Mesendoderm (in vitro differentiated cells): ENCODE measurements at regions not wholly inside any gene's neighbourhood (a gene's known extent, or its start where the extent isn't known, plus 50 kb on each side); places are given as distances from the start of the nearest gene placed in this dataset.

ENCODE experiments used
- DNase-seq: peaks from one replicate; pipeline ENCODE4 v3.0.0; 2013
- H2AK5ac ChIP-seq: 2 replicates; pipeline ENCODE4 v1.6.1; 2013; ENCODE audit warnings: low read length, inconsistent platforms
- H2BK120ac ChIP-seq: 2 replicates; pipeline ENCODE4 v1.6.1; 2013; ENCODE audit warnings: low read depth, mild to moderate bottlenecking, low read length, moderate library complexity, mixed read lengths
- H2BK15ac ChIP-seq: replicated peaks from 2 replicates; pipeline ENCODE4 v1.6.1; 2013; ENCODE audit warnings: low read depth, mild to moderate bottlenecking, moderate library complexity
- H2BK5ac ChIP-seq: 2 replicates; pipeline ENCODE4 v1.6.1; 2013; ENCODE audit warnings: low read length, inconsistent platforms
- H3K18ac ChIP-seq: 2 replicates; pipeline ENCODE4 v1.6.1; 2013; ENCODE audit warnings: mild to moderate bottlenecking, low read length, mixed read lengths
- H3K23ac ChIP-seq: one replicate; pipeline ENCODE4 v1.6.1; 2013; ENCODE audit warnings: low read length
- H3K27ac ChIP-seq: 2 replicates; pipeline ENCODE4 v1.5.1; 2013; ENCODE audit warnings: low read depth, mild to moderate bottlenecking, inconsistent platforms, low read length, moderate library complexity
- H3K27me3 ChIP-seq: 2 replicates; pipeline ENCODE4 v1.6.1; 2013; ENCODE audit warnings: low read length, control low read depth, mild to moderate bottlenecking, inconsistent platforms; ENCODE audit not compliant: insufficient read depth, poor library complexity
- H3K36me3 ChIP-seq: 2 replicates; pipeline ENCODE4 v1.6.1; 2013; ENCODE audit warnings: low read length, inconsistent platforms; ENCODE audit not compliant: control insufficient read depth, insufficient read depth
- H3K4ac ChIP-seq: one replicate; pipeline ENCODE4 v1.6.1; 2013; ENCODE audit warnings: low read depth, mild to moderate bottlenecking, low read length, moderate library complexity
- H3K4me1 ChIP-seq: 2 replicates; pipeline ENCODE4 v1.6.1; 2013; ENCODE audit warnings: low read depth, low read length, inconsistent platforms; ENCODE audit not compliant: control insufficient read depth
- H3K4me2 ChIP-seq: 2 replicates; pipeline ENCODE4 v1.6.1; 2013; ENCODE audit warnings: low read length
- H3K4me3 ChIP-seq: 2 replicates; pipeline ENCODE4 v1.5.1; 2013; ENCODE audit warnings: mild to moderate bottlenecking, low read length
- H3K56ac ChIP-seq: one replicate; pipeline ENCODE4 v1.6.1; 2013; ENCODE audit warnings: low read length
- H3K79me1 ChIP-seq: 2 replicates; pipeline ENCODE4 v1.6.1; 2013; ENCODE audit warnings: low read length, inconsistent platforms
- H3K79me2 ChIP-seq: 2 replicates; pipeline ENCODE4 v1.6.1; 2013; ENCODE audit warnings: mild to moderate bottlenecking, low read length; ENCODE audit not compliant: control insufficient read depth, insufficient read depth
- H3K9ac ChIP-seq: 2 replicates; pipeline ENCODE4 v1.6.1; 2013; ENCODE audit warnings: low read length, inconsistent platforms
- H4K5ac ChIP-seq: one replicate; pipeline ENCODE4 v1.6.1; 2013; ENCODE audit warnings: low read length
- H4K8ac ChIP-seq: one replicate; pipeline ENCODE4 v1.6.1; 2013; ENCODE audit warnings: low read depth, mild to moderate bottlenecking, control low read depth, low read length, moderate library complexity
- WGBS: extraction: QIAGEN DNeasy Blood & Tissue Kit; methylation state at CpG from one replicate; pipeline ENCODE4 v1.1.7; 2013; ENCODE audit warnings: low lambda C conversion rate, missing lambda C conversion rate; ENCODE audit not compliant: insufficient coverage; ENCODE audit errors: extremely low coverage; 5-methylcytosine and 5-hydroxymethylcytosine counted together

DNA sequence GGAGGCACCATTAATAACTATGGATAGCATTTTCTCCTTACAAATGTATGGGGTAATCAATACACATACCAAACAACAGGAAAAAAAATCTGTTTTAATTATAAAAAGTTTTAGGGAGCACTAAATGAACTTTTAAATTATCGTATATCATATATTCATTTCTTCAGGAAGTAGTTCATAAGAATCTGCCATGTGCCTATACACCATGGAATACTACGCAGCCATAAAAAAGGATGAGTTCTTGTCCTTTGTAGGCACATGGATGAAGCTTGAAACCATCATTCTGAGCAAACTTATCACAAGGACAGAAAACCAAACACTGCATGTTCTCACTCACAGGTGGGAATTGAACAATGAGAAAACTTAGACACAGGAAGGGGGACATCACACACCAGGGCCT lies 162.1 kb upstream of the RASA1 start:
- no peak for DNase-seq
- Histone ChIP-seq H3K27me3 (no peaks in the 10 kb centered on the region), H3K4me1 (no peaks in the 10 kb centered on the region), H2BK15ac (no peak overlapping the region), H3K9ac (no peak overlapping the region), H3K18ac (no peak overlapping the region), H3K4me3 (no peak overlapping the region), H3K23ac (no peak overlapping the region), H4K5ac (no peak overlapping the region), H2BK120ac (no peak overlapping the region), H3K56ac (no peak overlapping the region), H3K79me1 (no peaks in the 10 kb centered on the region), H3K79me2 (no peaks in the 10 kb centered on the region), H2BK5ac (no peak overlapping the region), H4K8ac (no peak overlapping the region), H3K36me3 (no peaks in the 10 kb centered on the region), H2AK5ac (no peak overlapping the region), H3K4me2 (no peak overlapping the region), H3K27ac (no peak overlapping the region), H3K4ac (no peak overlapping the region)
- WGBS = no CpG with 5 or more reads among the region's 2 CpGs

GRCh38 chr5:87109746-87110145 lies 157.9 kb upstream of the RASA1 start:
- H2AK5ac ChIP-seq = no peak overlapping the region
- DNase-seq = no peak

GRCh38 chr5:87110721-87111120 lies 157.0 kb upstream of the RASA1 start:
- no peak overlapping the region for H4K5ac ChIP-seq
- H3K4me3 ChIP-seq = no peak overlapping the region
- no peak overlapping the region for H2BK15ac ChIP-seq
- H3K27me3 ChIP-seq = no peaks in the 10 kb centered on the region
- H3K4ac ChIP-seq = no peak overlapping the region
- H4K8ac ChIP-seq = no peak overlapping the region
- H3K56ac ChIP-seq = no peak overlapping the region
- H3K79me2 ChIP-seq = no peaks in the 10 kb centered on the region
- H3K9ac ChIP-seq = no peak overlapping the region
- no peak overlapping the region for H3K23ac ChIP-seq
- H3K27ac ChIP-seq = no peak overlapping the region
- H3K4me1 ChIP-seq = no peaks in the 10 kb centered on the region
- no peak overlapping the region for H3K18ac ChIP-seq
- no peak overlapping the region for H2BK120ac ChIP-seq
- DNase-seq = no peak
- no CpG with 5 or more reads among the region's 2 CpGs for WGBS
- H3K36me3 ChIP-seq = no peaks in the 10 kb centered on the region
- H3K79me1 ChIP-seq = no peaks in the 10 kb centered on the region
- H2BK5ac ChIP-seq = no peak overlapping the region
- H3K4me2 ChIP-seq = no peak overlapping the region
- no peak overlapping the region for H2AK5ac ChIP-seq

More at GRCh38 chr5:87109746-87110145, 157.9 kb upstream of the RASA1 start:
- Histone ChIP-seq H3K27ac (no peak overlapping the region), H3K79me2 (no peaks in the 10 kb centered on the region), H3K36me3 (no peaks in the 10 kb centered on the region), H3K9ac (no peak overlapping the region), H3K79me1 (no peaks in the 10 kb centered on the region), H3K4me2 (no peak overlapping the region), H3K18ac (no peak overlapping the region), H4K5ac (no peak overlapping the region), H3K4ac (no peak overlapping the region), H3K56ac (no peak overlapping the region), H3K23ac (no peak overlapping the region), H3K27me3 (no peaks in the 10 kb centered on the region), H3K4me1 (no peaks in the 10 kb centered on the region), H3K4me3 (no peak overlapping the region), H2BK120ac (no peak overlapping the region), H2BK5ac (no peak overlapping the region), H2BK15ac (no peak overlapping the region), H4K8ac (no peak overlapping the region)
- WGBS = no CpG with 5 or more reads among the region's 2 CpGs

GRCh38 chr5:87113861-87114260 lies 153.8 kb upstream of the RASA1 start:
- no peak overlapping the region for H3K23ac ChIP-seq

GRCh38 chr5:87114631-87115030 lies 153.1 kb upstream of the RASA1 start:
- H2BK15ac ChIP-seq = no peak overlapping the region
- no peak overlapping the region for H4K5ac ChIP-seq
- H3K27me3 ChIP-seq = no peaks in the 10 kb centered on the region
- H3K79me2 ChIP-seq = no peaks in the 10 kb centered on the region
- H3K9ac ChIP-seq = no peak overlapping the region
- no peak overlapping the region for H3K27ac ChIP-seq
- H3K56ac ChIP-seq = no peak overlapping the region
- H2BK5ac ChIP-seq = no peak overlapping the region
- H3K4ac ChIP-seq = no peak overlapping the region
- no peaks in the 10 kb centered on the region for H3K4me1 ChIP-seq
- no peak overlapping the region for H3K18ac ChIP-seq
- no peaks in the 10 kb centered on the region for H3K79me1 ChIP-seq
- H2BK120ac ChIP-seq = no peak overlapping the region
- no peak overlapping the region for H3K23ac ChIP-seq
- no peak overlapping the region for H3K4me2 ChIP-seq
- H4K8ac ChIP-seq = no peak overlapping the region
- no CpG with 5 or more reads among the region's 4 CpGs for WGBS
- no peak overlapping the region for H3K4me3 ChIP-seq
- no peaks in the 10 kb centered on the region for H3K36me3 ChIP-seq
- no peak for DNase-seq
- no peak overlapping the region for H2AK5ac ChIP-seq

More at GRCh38 chr5:87113861-87114260, 153.8 kb upstream of the RASA1 start:
- no peak overlapping the region for H2BK120ac ChIP-seq
- no peaks in the 10 kb centered on the region for H3K36me3 ChIP-seq
- no peak overlapping the region for H2AK5ac ChIP-seq
- no peak overlapping the region for H3K27ac ChIP-seq
- no peak for DNase-seq
- H4K8ac ChIP-seq = no peak overlapping the region
- H3K4me2 ChIP-seq = no peak overlapping the region
- H4K5ac ChIP-seq = no peak overlapping the region
- no peaks in the 10 kb centered on the region for H3K4me1 ChIP-seq
- H3K27me3 ChIP-seq = no peaks in the 10 kb centered on the region
- no peak overlapping the region for H3K4ac ChIP-seq
- H3K9ac ChIP-seq = no peak overlapping the region
- H2BK5ac ChIP-seq = no peak overlapping the region
- no CpG with 5 or more reads among the region's 3 CpGs for WGBS
- H3K18ac ChIP-seq = no peak overlapping the region
- H3K79me1 ChIP-seq = no peaks in the 10 kb centered on the region
- H3K56ac ChIP-seq = no peak overlapping the region
- H3K79me2 ChIP-seq = no peaks in the 10 kb centered on the region
- no peak overlapping the region for H2BK15ac ChIP-seq
- H3K4me3 ChIP-seq = no peak overlapping the region

DNA sequence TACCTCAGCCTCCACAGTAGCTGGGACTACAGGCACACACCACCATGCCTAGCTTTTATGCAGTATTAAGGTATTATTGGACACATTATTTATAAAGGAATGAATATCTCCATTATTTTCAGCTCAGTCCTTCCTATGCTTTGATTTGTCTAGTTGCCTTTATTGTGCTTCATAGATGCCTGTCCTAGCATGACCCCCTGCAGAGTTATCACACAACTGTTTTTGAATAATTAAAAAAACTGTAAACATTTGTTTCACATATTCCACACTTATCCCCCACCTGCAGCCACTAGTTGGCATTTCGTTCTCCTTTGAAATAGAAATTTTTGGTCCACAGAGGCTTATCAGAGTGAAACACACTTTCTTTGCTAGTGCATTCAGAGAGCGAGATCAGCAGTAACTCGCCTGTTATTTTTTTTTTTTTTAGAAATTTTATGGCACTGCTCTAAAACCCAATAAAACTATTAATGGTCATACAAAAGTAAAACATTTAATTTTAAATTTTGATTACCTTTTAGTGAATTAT lies 151.8 kb upstream of the RASA1 start:
- Histone ChIP-seq H2AK5ac (no peak overlapping the region), H2BK5ac (no peak overlapping the region), H3K4me2 (no peak overlapping the region), H2BK15ac (no peak overlapping the region), H3K79me1 (no peaks in the 10 kb centered on the region), H3K9ac (no peak overlapping the region), H3K27ac (no peak overlapping the region), H3K36me3 (no peaks in the 10 kb centered on the region), H4K8ac (no peak overlapping the region), H3K4me3 (no peak overlapping the region), H3K23ac (no peak overlapping the region), H3K4ac (no peak overlapping the region), H3K56ac (no peak overlapping the region), H3K4me1 (no peaks in the 10 kb centered on the region), H3K18ac (no peak overlapping the region), H2BK120ac (no peak overlapping the region), H3K27me3 (no peaks in the 10 kb centered on the region), H3K79me2 (no peaks in the 10 kb centered on the region), H4K5ac (no peak overlapping the region)
- no CpG with 5 or more reads among the region's 3 CpGs for WGBS
- no peak for DNase-seq
